Uterus (tissue), 3 donors: ENCODE measurements at regions not wholly inside any gene's neighbourhood (a gene's known extent, or its start where the extent isn't known, plus 50 kb on each side); places are given as distances from the start of the nearest gene placed in this dataset. TPM values are rescaled to one million over a fixed set of nuclear protein-coding genes. Genes with fewer than 3 reads are reported as not detected.

Source experiments
- DNase-seq, 2 donors: peaks; one replicate each; pipeline ENCODE4 v3.0.0-alpha.2; 2019 to 2020
- H3K27ac ChIP-seq, 2 donors: fragments of 200-600 bp; sonication (generic); 1 replicate in 1 of 2; 2 replicates in 1 of 2; pipeline ENCODE4 v1.5.1; 2016 to 2018
- H3K27me3 ChIP-seq, 2 donors: fragments of 200-600 bp; sonication (generic); one replicate each; pipeline ENCODE4 v1.5.1; 2018 to 2019; ENCODE audit warnings: control low read depth in 1 of 2
- H3K36me3 ChIP-seq, 2 donors: fragments of 200-600 bp; sonication (generic); one replicate each; pipeline ENCODE4 v1.5.1; 2019; ENCODE audit warnings: control low read depth in 1 of 2
- H3K4me1 ChIP-seq, 2 donors: fragments of 200-600 bp; sonication (generic); one replicate each; pipeline ENCODE4 v1.5.1; 2018 to 2019; ENCODE audit warnings: control low read depth in 1 of 2
- H3K4me3 ChIP-seq, 2 donors: fragments of 200-600 bp; sonication (generic); 1 replicate in 1 of 2; 2 replicates in 1 of 2; pipeline ENCODE4 v1.5.1; 2018 to 2019; ENCODE audit warnings: mild to moderate bottlenecking in 1 of 2
- H3K9me3 ChIP-seq, 2 donors: fragments of 200-600 bp; sonication (generic); one replicate each; pipeline ENCODE4 v1.5.1; 2019; ENCODE audit warnings: control low read depth in 1 of 2
- CTCF ChIP-seq, 4 experiments: fragments of 200-600 bp in 2 of 4; fragments of 450-650 bp in 2 of 4; sonication (generic) in 2 of 4; IDR thresholded peaks; one replicate each; pipeline ENCODE4 v1.5.1; 2016 to 2019; ENCODE audit warnings: antibody characterized with exemption in 4 of 4, mild to moderate bottlenecking in 2 of 4, moderate library complexity in 1 of 4
- POLR2A ChIP-seq, 2 donors: fragments of 450-650 bp; IDR thresholded peaks; one replicate each; pipeline ENCODE4 v1.6.1; 2016; ENCODE audit warnings: antibody characterized with exemption in 2 of 2, mild to moderate bottlenecking in 1 of 2, moderate library complexity in 1 of 2
- intact Hi-C: fragments of 100-400 bp; cut with DNase I; formaldehyde crosslinking; loops from one replicate; pipeline ENCODE4 v1.15.1; 2023; ENCODE audit warnings: low total_unique reads
- small RNA-seq: library from RNA; depleted of rRNA; stranded (forward); fragments of <200 nt; gene quantifications from one replicate; pipeline ENCODE3, GENCODE V24; 2016
- donor health status: DM: yes; HTN: yes; CAD: no.

- DNase-seq = no peak
- Histone ChIP-seq H3K4me1 (no peaks in the 10 kb centered on the region), H3K36me3 (no peaks in the 10 kb centered on the region), H3K4me3 (no peak overlapping the region), H3K27ac (no peak overlapping the region), H3K27me3 (no peaks in the 10 kb centered on the region), H3K9me3 (no peaks in the 10 kb centered on the region)
- TF ChIP-seq CTCF (IDR thresholded peaks at IDR 0.05) = no peak
- no peak for TF ChIP-seq POLR2A (IDR thresholded peaks at IDR 0.05)
- intact Hi-C loops = no loop called here
Measured at GRCh38 chrX:43592597-43592996, 63.5 kb upstream of the MAOA start.

- DNase-seq = no peak
- no peaks in the 10 kb centered on the region for H3K36me3 ChIP-seq
- intact Hi-C loops = no loop called here
- H3K27ac ChIP-seq = no peak overlapping the region
- H3K9me3 ChIP-seq = no peaks in the 10 kb centered on the region
- no peaks in the 10 kb centered on the region for H3K4me1 ChIP-seq
- TF ChIP-seq POLR2A (IDR thresholded peaks at IDR 0.05) = no peak
- no peak for TF ChIP-seq CTCF (IDR thresholded peaks at IDR 0.05)
- H3K4me3 ChIP-seq = no peak overlapping the region
- H3K27me3 ChIP-seq = no peaks in the 10 kb centered on the region
Measured at GRCh38 chrX:43595931-43596330, 60.2 kb upstream of the MAOA start.

- Histone ChIP-seq H3K9me3 (no peaks in the 10 kb centered on the region), H3K27ac (no peak overlapping the region), H3K4me1 (no peaks in the 10 kb centered on the region), H3K36me3 (no peaks in the 10 kb centered on the region), H3K4me3 (no peak overlapping the region), H3K27me3 (no peaks in the 10 kb centered on the region)
- intact Hi-C loops = no loop called here
- TF ChIP-seq CTCF (IDR thresholded peaks at IDR 0.05) (no peak), POLR2A (IDR thresholded peaks at IDR 0.05) (no peak)
- no peak for DNase-seq
Measured at GRCh38 chrX:43604753-43605152, 51.3 kb upstream of the MAOA start.

- no peaks in the 10 kb centered on the region for H3K36me3 ChIP-seq
- H3K9me3 ChIP-seq = no peaks in the 10 kb centered on the region
- no peak overlapping the region for H3K4me3 ChIP-seq
- H3K27ac ChIP-seq = no peak overlapping the region
- no peak for DNase-seq
- no peaks in the 10 kb centered on the region for H3K27me3 ChIP-seq
- no peak for TF ChIP-seq CTCF (IDR thresholded peaks at IDR 0.05)
- no peak for TF ChIP-seq POLR2A (IDR thresholded peaks at IDR 0.05)
- intact Hi-C loops = no loop called here
- H3K4me1 ChIP-seq = no peaks in the 10 kb centered on the region
Measured at GRCh38 chrX:43605351-43605750, 50.7 kb upstream of the MAOA start.

Small RNAs in the stretch of these regions (small RNA-seq; reads per million reads assigned to genes)
- gene AL451086.1 = not detected
